ENCODE measurements at regions not wholly inside any gene's neighbourhood (a gene's known extent, or its start where the extent isn't known, plus 50 kb on each side); places are given as distances from the start of the nearest gene placed in this dataset.

DNA sequence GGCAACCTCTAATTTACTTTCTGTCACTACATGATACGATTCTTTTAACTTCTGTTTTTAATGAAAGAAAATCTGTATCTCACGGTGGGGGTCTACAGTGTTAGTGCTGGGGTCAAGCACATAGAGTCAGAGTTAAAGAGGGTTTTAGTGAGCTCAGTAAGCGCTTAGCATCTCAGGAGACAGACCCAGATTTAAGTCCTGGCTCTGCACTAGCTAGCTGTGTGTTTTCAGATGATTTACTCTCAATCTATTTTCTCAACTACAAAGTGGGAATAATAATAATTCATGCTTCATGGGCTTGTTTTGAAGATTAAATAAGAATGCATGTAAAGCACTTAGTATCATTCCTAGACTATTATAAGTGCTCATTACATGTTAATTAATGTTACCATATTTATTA is 63.4 kb upstream of the KBTBD8 start:
- TF ChIP-seq SP1 (IDR thresholded peaks at IDR 0.05; ENCODE audit: low read depth, low read length), result no peak
- TF ChIP-seq RFX5 (IDR thresholded peaks at IDR 0.05; ENCODE audit: borderline replicate concordance, low read depth, low read length), result no peak
- TF ChIP-seq POLR2AphosphoS5 (IDR thresholded peaks at IDR 0.05; ENCODE audit: low read depth, low read length), result no peak
- TF ChIP-seq POLR2A (IDR thresholded peaks at IDR 0.05; ENCODE audit: control extremely low read depth in 1 of 2, low read depth in 2 of 2, low read length in 2 of 2), result no peak
- TF ChIP-seq, protein P1, sequence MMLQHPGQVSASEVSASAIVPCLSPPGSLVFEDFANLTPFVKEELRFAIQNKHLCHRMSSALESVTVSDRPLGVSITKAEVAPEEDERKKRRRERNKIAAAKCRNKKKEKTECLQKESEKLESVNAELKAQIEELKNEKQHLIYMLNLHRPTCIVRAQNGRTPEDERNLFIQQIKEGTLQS (IDR thresholded peaks at IDR 0.05; ENCODE audit: insufficient read depth, low read depth, low read length), result no peak
- TF ChIP-seq, protein P2, sequence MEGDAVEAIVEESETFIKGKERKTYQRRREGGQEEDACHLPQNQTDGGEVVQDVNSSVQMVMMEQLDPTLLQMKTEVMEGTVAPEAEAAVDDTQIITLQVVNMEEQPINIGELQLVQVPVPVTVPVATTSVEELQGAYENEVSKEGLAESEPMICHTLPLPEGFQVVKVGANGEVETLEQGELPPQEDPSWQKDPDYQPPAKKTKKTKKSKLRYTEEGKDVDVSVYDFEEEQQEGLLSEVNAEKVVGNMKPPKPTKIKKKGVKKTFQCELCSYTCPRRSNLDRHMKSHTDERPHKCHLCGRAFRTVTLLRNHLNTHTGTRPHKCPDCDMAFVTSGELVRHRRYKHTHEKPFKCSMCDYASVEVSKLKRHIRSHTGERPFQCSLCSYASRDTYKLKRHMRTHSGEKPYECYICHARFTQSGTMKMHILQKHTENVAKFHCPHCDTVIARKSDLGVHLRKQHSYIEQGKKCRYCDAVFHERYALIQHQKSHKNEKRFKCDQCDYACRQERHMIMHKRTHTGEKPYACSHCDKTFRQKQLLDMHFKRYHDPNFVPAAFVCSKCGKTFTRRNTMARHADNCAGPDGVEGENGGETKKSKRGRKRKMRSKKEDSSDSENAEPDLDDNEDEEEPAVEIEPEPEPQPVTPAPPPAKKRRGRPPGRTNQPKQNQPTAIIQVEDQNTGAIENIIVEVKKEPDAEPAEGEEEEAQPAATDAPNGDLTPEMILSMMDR (IDR thresholded peaks at IDR 0.05; ENCODE audit: control extremely low read depth in 1 of 3, insufficient read depth in 1 of 3, low read depth in 1 of 3, low read length in 3 of 3), result no peak
- TF ChIP-seq HDAC2 (IDR thresholded peaks at IDR 0.05; ENCODE audit: borderline replicate concordance in 1 of 2, low read depth in 2 of 2, low read length in 2 of 2), result no peak
- no peak for TF ChIP-seq CHD2 (IDR thresholded peaks at IDR 0.05; ENCODE audit: low read length)
- TF ChIP-seq EGR1 (IDR thresholded peaks at IDR 0.05; ENCODE audit: borderline replicate concordance, low read depth, low read length), result no peak

All from H1 (cell line).